Small intestine (tissue), 7 donors: ENCODE measurements at regions not wholly inside any gene's neighbourhood (a gene's known extent, or its start where the extent isn't known, plus 50 kb on each side); places are given as distances from the start of the nearest gene placed in this dataset.

Source experiments
- DNase-seq, 2 donors: peaks; one replicate each; pipeline versions ENCODE4 v3.0.0 to v3.0.0-alpha.2; 2013
- FAIRE-seq: peaks from 2 replicates; lab custom pipeline; 2012; peaks lifted over from hg19 to GRCh38; lab: Jason Lieb, UNC
- H3K27ac ChIP-seq, 3 donors: one replicate each; pipeline ENCODE4 v1.5.1; 2013; ENCODE audit warnings: low read length in 2 of 3, mild to moderate bottlenecking in 2 of 3, control low read depth in 1 of 3, inconsistent platforms in 1 of 3, low read depth in 1 of 3, moderate library complexity in 1 of 3
- H3K27me3 ChIP-seq, 3 donors: one replicate each; pipeline ENCODE4 v1.6.1; 2013; ENCODE audit warnings: low read length in 3 of 3, inconsistent platforms in 1 of 3; ENCODE audit not compliant: control insufficient read depth in 3 of 3, insufficient read depth in 3 of 3
- H3K36me3 ChIP-seq, 3 donors: one replicate each; pipeline ENCODE4 v1.6.1; 2013; ENCODE audit warnings: low read length in 3 of 3, inconsistent platforms in 1 of 3, low read depth in 1 of 3, mild to moderate bottlenecking in 1 of 3, moderate library complexity in 1 of 3; ENCODE audit not compliant: control insufficient read depth in 3 of 3, insufficient read depth in 2 of 3
- H3K4me1 ChIP-seq, 3 donors: one replicate each; pipeline ENCODE4 v1.6.1; 2013; ENCODE audit warnings: low read length in 2 of 3, inconsistent platforms in 1 of 3, low read depth in 1 of 3, mild to moderate bottlenecking in 1 of 3, moderate library complexity in 1 of 3; ENCODE audit not compliant: control insufficient read depth in 3 of 3, insufficient read depth in 2 of 3
- H3K4me3 ChIP-seq, 3 donors: one replicate each; pipeline ENCODE4 v1.5.1; 2013; ENCODE audit warnings: low read length in 3 of 3, control low read depth in 1 of 3, inconsistent platforms in 1 of 3, low read depth in 1 of 3, mild to moderate bottlenecking in 1 of 3, moderate library complexity in 1 of 3
- H3K9me3 ChIP-seq, 2 donors: one replicate each; pipeline ENCODE4 v1.6.1; 2013; ENCODE audit warnings: low read depth in 1 of 2, low read length in 1 of 2; ENCODE audit not compliant: control insufficient read depth in 2 of 2, insufficient read depth in 1 of 2
- WGBS, 3 donors: extraction: QIAGEN DNeasy Blood & Tissue Kit; methylation state at CpG; one replicate each; pipeline ENCODE4 v1.1.7; 2013; 5-methylcytosine and 5-hydroxymethylcytosine counted together
- donor health status: healthy with polysubstance abuse.
- donor health status: control.
- donor health status: control.
- donor health status: Bipolar disorder and iron deficiency.
- donor health status: healthy.

DNA sequence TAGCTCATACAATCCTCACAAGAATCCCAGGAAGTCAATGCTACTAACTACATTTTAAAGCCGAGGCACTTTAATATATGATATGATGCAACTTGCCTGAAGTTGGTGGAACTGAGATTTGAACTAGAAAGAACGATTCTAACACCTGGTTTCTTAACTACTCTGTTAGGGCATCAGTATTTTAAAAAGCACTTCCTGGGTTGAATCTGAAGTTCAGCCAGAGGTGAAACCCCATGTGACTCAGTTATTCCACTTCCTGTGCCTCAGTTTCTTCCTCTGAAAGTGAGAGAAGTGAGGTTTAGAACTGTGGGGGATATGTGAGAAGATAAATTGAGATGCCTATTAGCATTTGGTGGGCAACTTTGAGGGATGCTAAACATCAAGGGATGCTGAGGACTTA, 129.4 kb upstream of the ANKFN1 start:
- Histone ChIP-seq H3K4me3 (no peak overlapping the region), H3K27me3 (no peaks in the 10 kb centered on the region), H3K4me1 (no peaks in the 10 kb centered on the region), H3K9me3 (no peaks in the 10 kb centered on the region), H3K36me3 (no peaks in the 10 kb centered on the region), H3K27ac (no peak overlapping the region)
- DNase-seq (no peak), FAIRE-seq (no peak)
- 53 to 72% (median 67%) methylated on average over 2 of the region's 2 CpGs for WGBS, 3 donors

DNA sequence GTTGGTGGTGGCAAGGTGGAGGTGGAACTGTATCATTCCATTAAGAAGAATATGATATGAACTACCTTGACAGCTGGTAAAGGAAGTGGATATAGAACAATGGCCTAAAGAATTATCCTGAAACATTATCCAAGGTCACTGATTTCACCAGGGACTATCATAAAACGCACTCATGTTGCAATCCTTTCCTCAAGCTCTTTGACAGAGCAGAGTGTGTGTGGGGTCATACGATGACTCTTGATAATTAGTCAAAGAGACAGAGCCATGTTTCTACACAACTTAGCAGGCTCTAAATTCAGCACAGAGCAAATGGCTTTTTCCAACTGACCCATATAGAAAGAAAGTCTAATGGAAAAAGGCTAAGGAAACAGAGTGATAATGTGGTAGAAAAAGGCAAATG, 126.4 kb upstream of the ANKFN1 start:
- no peak for FAIRE-seq
- WGBS, 3 donors, result 8 to 50% (median 45%) methylated on average over 2 of the region's 2 CpGs
- H3K4me1 ChIP-seq, result no peaks in the 10 kb centered on the region

DNA sequence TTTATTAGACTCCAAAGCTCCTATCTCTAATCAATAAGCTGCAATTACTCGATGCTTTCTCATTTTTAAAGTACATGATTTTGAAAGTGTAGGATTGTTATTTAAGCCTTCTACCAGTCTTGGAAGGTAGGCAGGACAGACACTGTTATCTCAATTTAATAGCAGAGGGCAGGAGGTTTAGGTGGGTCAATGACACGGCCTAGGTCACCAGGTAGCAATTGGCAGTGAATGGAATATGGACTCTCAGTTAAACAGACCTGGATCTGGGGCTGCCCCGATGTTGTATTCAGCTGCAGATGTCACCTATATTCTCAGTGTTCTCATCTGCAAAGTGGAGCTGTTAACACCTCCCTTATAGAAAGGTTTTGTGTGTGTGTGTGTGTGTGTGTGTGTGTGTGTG, 124.4 kb upstream of the ANKFN1 start:
- H3K9me3 ChIP-seq, result no peaks in the 10 kb centered on the region
- no peak for DNase-seq
- H3K4me1 ChIP-seq, result no peaks in the 10 kb centered on the region
- H3K4me3 ChIP-seq, result no peak overlapping the region
- no peak for FAIRE-seq
- WGBS, 3 donors, result 30 to 69% (median 40%) methylated on average over 3 of the region's 3 CpGs
- H3K36me3 ChIP-seq, result no peaks in the 10 kb centered on the region
- H3K27me3 ChIP-seq, result no peaks in the 10 kb centered on the region
- H3K27ac ChIP-seq, result no peak overlapping the region

More for the DNA sequence above, 126.4 kb upstream of the ANKFN1 start:
- H3K9me3 ChIP-seq, result no peaks in the 10 kb centered on the region
- no peak overlapping the region for H3K4me3 ChIP-seq
- H3K27me3 ChIP-seq, result no peaks in the 10 kb centered on the region
- H3K27ac ChIP-seq, result no peak overlapping the region
- peak in 1 of 2 donors; percentile 37 for DNase-seq
- no peaks in the 10 kb centered on the region for H3K36me3 ChIP-seq

- Histone ChIP-seq H3K4me3 (no peak overlapping the region), H3K9me3 (no peaks in the 10 kb centered on the region), H3K27me3 (no peaks in the 10 kb centered on the region), H3K4me1 (no peaks in the 10 kb centered on the region), H3K27ac (no peak overlapping the region), H3K36me3 (no peaks in the 10 kb centered on the region)
- no peak for DNase-seq
- WGBS, 3 donors, result 66 to 72% (median 67%) methylated on average over 8 of the region's 8 CpGs
- FAIRE-seq, result no peak
Measured at GRCh38 chr17:56030009-56030624, 123.2 kb upstream of the ANKFN1 start.

- Histone ChIP-seq H3K27me3 (peaks cover 0 to under 1% (median 0%) of the 10 kb centered on the region in 3 donors), H3K4me1 (no peaks in the 10 kb centered on the region), H3K4me3 (no peak overlapping the region), H3K9me3 (no peaks in the 10 kb centered on the region), H3K27ac (no peak overlapping the region), H3K36me3 (no peaks in the 10 kb centered on the region)
- WGBS, 3 donors, result 74 to 85% (median 79%) methylated on average over 2 of the region's 2 CpGs
- FAIRE-seq (no peak), DNase-seq (no peak)
Measured at GRCh38 chr17:56031636-56032035, 121.6 kb upstream of the ANKFN1 start.

DNA sequence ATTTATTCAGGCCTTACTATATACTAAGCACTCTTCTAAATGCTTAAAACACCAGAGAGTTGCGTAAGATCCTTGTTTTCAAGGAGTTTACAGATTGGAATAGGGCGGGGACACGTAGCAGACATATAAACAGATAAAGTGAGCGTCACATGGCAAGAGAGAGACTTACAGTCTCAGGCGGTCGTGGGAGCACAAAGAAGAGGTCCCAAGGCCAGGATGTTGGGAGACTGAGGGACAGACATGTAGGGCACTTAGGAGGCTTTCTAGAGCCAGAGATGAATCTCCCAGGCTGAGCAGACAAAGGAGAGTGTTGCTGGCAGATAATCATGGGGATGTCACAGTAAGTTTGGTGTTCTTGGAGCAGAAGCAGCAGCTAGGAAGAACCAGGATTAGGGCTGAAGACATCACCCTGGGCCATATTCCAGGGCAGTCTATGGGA, 119.1 kb upstream of the ANKFN1 start:
- H3K27me3 ChIP-seq, result peaks cover 0 to 3% (median 0%) of the 10 kb centered on the region in 3 donors
- no peaks in the 10 kb centered on the region for H3K36me3 ChIP-seq
- no peak overlapping the region for H3K4me3 ChIP-seq
- no peaks in the 10 kb centered on the region for H3K9me3 ChIP-seq
- peak in 1 of 2 donors; percentile 1 for DNase-seq
- no peaks in the 10 kb centered on the region for H3K4me1 ChIP-seq
- 53 to 62% (median 54%) methylated on average over 6 of the region's 6 CpGs for WGBS, 3 donors
- FAIRE-seq, result no peak
- peak overlapping the region in 1 of 3 donors; percentile 9 for H3K27ac ChIP-seq

GRCh38 chr17:56038131-56038530, 115.1 kb upstream of the ANKFN1 start:
- WGBS, 3 donors, result 65 to 72% (median 66%) methylated on average over 6 of the region's 6 CpGs
- no peaks in the 10 kb centered on the region for H3K36me3 ChIP-seq
- no peak for DNase-seq
- FAIRE-seq, result no peak
- no peak overlapping the region for H3K27ac ChIP-seq
- no peaks in the 10 kb centered on the region for H3K4me1 ChIP-seq
- H3K4me3 ChIP-seq, result no peak overlapping the region
- H3K27me3 ChIP-seq, result peaks cover 0 to 3% (median 0%) of the 10 kb centered on the region in 3 donors
- no peaks in the 10 kb centered on the region for H3K9me3 ChIP-seq

GRCh38 chr17:56045872-56046271, 107.4 kb upstream of the ANKFN1 start:
- DNase-seq (no peak), FAIRE-seq (no peak)
- Histone ChIP-seq H3K27me3 (peaks cover 0 to 6% (median 0%) of the 10 kb centered on the region in 3 donors), H3K27ac (no peak overlapping the region), H3K4me3 (no peak overlapping the region), H3K9me3 (no peaks in the 10 kb centered on the region), H3K36me3 (no peaks in the 10 kb centered on the region), H3K4me1 (no peaks in the 10 kb centered on the region)
- 45 to 65% (median 59%) methylated on average over 9 of the region's 9 CpGs for WGBS, 3 donors

DNA sequence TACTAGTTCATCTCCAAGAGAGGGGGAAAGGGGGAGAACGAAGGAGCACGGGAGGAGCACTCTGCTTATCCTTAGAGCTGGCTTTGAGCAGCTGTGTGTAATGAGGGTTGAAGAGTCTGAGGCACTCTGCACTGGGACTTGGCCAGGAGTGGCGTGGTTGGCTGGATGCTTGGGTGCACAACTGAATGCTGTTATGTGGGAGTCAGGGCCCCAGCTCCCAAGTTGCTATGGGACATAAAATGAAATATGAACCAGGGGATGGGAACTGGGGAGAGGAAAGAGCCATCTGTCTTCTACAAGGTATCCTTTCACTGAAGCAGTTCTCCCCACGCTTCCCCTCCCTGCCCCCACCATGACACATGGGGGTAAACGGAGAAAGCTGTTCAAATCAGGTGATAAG, 105.9 kb upstream of the ANKFN1 start:
- FAIRE-seq, result no peak
- peaks cover 0 to 6% (median 0%) of the 10 kb centered on the region in 3 donors for H3K27me3 ChIP-seq
- no peaks in the 10 kb centered on the region for H3K36me3 ChIP-seq
- no peak for DNase-seq
- H3K4me1 ChIP-seq, result no peaks in the 10 kb centered on the region
- WGBS, 3 donors, result 30 to 51% (median 38%) methylated on average over 5 of the region's 5 CpGs
- H3K4me3 ChIP-seq, result no peak overlapping the region
- H3K9me3 ChIP-seq, result no peaks in the 10 kb centered on the region
- no peak overlapping the region for H3K27ac ChIP-seq
